ENCODE measurements at regions not wholly inside any gene's neighbourhood (a gene's known extent, or its start where the extent isn't known, plus 50 kb on each side); places are given as distances from the start of the nearest gene placed in this dataset.

- no peaks in the 10 kb centered on the region for H3K9me3 ChIP-seq (ENCODE audit: insufficient read depth, low read depth, low read length)
- H3K27ac ChIP-seq (ENCODE audit: low read depth, low read length), result no peak overlapping the region
- no peak overlapping the region for H2BK12ac ChIP-seq (ENCODE audit: low read length)
- no peak overlapping the region for H3K18ac ChIP-seq (ENCODE audit: low read length)
- H3K4me2 ChIP-seq (ENCODE audit: low read length), result no peak overlapping the region
- no peaks in the 10 kb centered on the region for H3K79me2 ChIP-seq (ENCODE audit: control insufficient read depth, insufficient read depth, low read length, poor library complexity)
- no peak overlapping the region for H2BK5ac ChIP-seq (ENCODE audit: low read depth, low read length, poor library complexity)
- H3K9ac ChIP-seq (ENCODE audit: low read length), result no peak overlapping the region
- DNase-seq, result no peak
- no peak overlapping the region for H2AFZ ChIP-seq (ENCODE audit: insufficient read depth, low read length, poor library complexity)
- H3K23ac ChIP-seq (ENCODE audit: low read length), result no peak overlapping the region
- H2BK120ac ChIP-seq (ENCODE audit: insufficient read depth, low read length, poor library complexity), result no peak overlapping the region
- no peak overlapping the region for H2AK5ac ChIP-seq (ENCODE audit: low read length)
- H4K12ac ChIP-seq (ENCODE audit: low read depth, low read length), result no peak overlapping the region
- WGBS (ENCODE audit: extremely low coverage, insufficient coverage, insufficient read length), result no CpG with 5 or more reads among the region's 2 CpGs
- H3K27me3 ChIP-seq (ENCODE audit: insufficient read depth, low read length), result no peaks in the 10 kb centered on the region
- H3K4ac ChIP-seq (ENCODE audit: low read depth, low read length), result no peak overlapping the region
- H3K4me3 ChIP-seq (ENCODE audit: low read depth, low read length), result no peak overlapping the region
- no peak overlapping the region for H4K8ac ChIP-seq (ENCODE audit: low read depth, low read length)
- H3K4me1 ChIP-seq (ENCODE audit: control insufficient read depth in 1 of 2, insufficient read depth in 2 of 2, low read length in 2 of 2), result no peaks in the 10 kb centered on the region
- H4K91ac ChIP-seq (ENCODE audit: low read depth, low read length), result no peak overlapping the region
- no peak overlapping the region for H3K14ac ChIP-seq (ENCODE audit: low read length)
- H3K79me1 ChIP-seq (ENCODE audit: low read length), result no peaks in the 10 kb centered on the region
- no peaks in the 10 kb centered on the region for H3K36me3 ChIP-seq (ENCODE audit: control insufficient read depth in 1 of 2, insufficient read depth in 2 of 2, low read length in 2 of 2)
These were observed 981.1 kb upstream of the AGA start for GRCh38 chr4:178423366-178423765.

GRCh38 chr4:178426871-178427270 is 984.6 kb upstream of the AGA start:
- H4K8ac ChIP-seq (ENCODE audit: low read depth, low read length), result no peak overlapping the region
- H3K36me3 ChIP-seq (ENCODE audit: control insufficient read depth in 1 of 2, insufficient read depth in 2 of 2, low read length in 2 of 2), result no peaks in the 10 kb centered on the region
- no peak overlapping the region for H3K14ac ChIP-seq (ENCODE audit: low read length)
- no peak overlapping the region for H3K4ac ChIP-seq (ENCODE audit: low read depth, low read length)
- no peak overlapping the region for H4K12ac ChIP-seq (ENCODE audit: low read depth, low read length)
- H2AK5ac ChIP-seq (ENCODE audit: low read length), result no peak overlapping the region
- H3K4me1 ChIP-seq (ENCODE audit: control insufficient read depth in 1 of 2, insufficient read depth in 2 of 2, low read length in 2 of 2), result no peaks in the 10 kb centered on the region
- WGBS (ENCODE audit: extremely low coverage, insufficient coverage, insufficient read length), result no CpG with 5 or more reads among the region's 3 CpGs
- no peaks in the 10 kb centered on the region for H3K9me3 ChIP-seq (ENCODE audit: insufficient read depth, low read depth, low read length)
- no peak overlapping the region for H3K18ac ChIP-seq (ENCODE audit: low read length)
- no peaks in the 10 kb centered on the region for H3K79me1 ChIP-seq (ENCODE audit: low read length)
- H2BK120ac ChIP-seq (ENCODE audit: insufficient read depth, low read length, poor library complexity), result no peak overlapping the region
- no peak overlapping the region for H3K9ac ChIP-seq (ENCODE audit: low read length)
- H4K91ac ChIP-seq (ENCODE audit: low read depth, low read length), result no peak overlapping the region
- no peak overlapping the region for H2AFZ ChIP-seq (ENCODE audit: insufficient read depth, low read length, poor library complexity)
- no peak overlapping the region for H3K4me2 ChIP-seq (ENCODE audit: low read length)
- no peak for DNase-seq
- no peak overlapping the region for H3K23ac ChIP-seq (ENCODE audit: low read length)
- no peak overlapping the region for H2BK5ac ChIP-seq (ENCODE audit: low read depth, low read length, poor library complexity)
- no peaks in the 10 kb centered on the region for H3K27me3 ChIP-seq (ENCODE audit: insufficient read depth, low read length)
- no peak overlapping the region for H2BK12ac ChIP-seq (ENCODE audit: low read length)
- no peaks in the 10 kb centered on the region for H3K79me2 ChIP-seq (ENCODE audit: control insufficient read depth, insufficient read depth, low read length, poor library complexity)
- no peak overlapping the region for H3K27ac ChIP-seq (ENCODE audit: low read depth, low read length)
- H3K4me3 ChIP-seq (ENCODE audit: low read depth, low read length), result no peak overlapping the region

GRCh38 chr4:178427663-178428062 is 985.4 kb upstream of the AGA start:
- Histone ChIP-seq H3K4me3 (ENCODE audit: low read depth, low read length) (no peak overlapping the region), H3K18ac (ENCODE audit: low read length) (no peak overlapping the region), H3K27me3 (ENCODE audit: insufficient read depth, low read length) (no peaks in the 10 kb centered on the region), H2BK5ac (ENCODE audit: low read depth, low read length, poor library complexity) (no peak overlapping the region), H3K4me2 (ENCODE audit: low read length) (no peak overlapping the region), H3K9me3 (ENCODE audit: insufficient read depth, low read depth, low read length) (no peaks in the 10 kb centered on the region), H3K79me1 (ENCODE audit: low read length) (no peaks in the 10 kb centered on the region), H3K79me2 (ENCODE audit: control insufficient read depth, insufficient read depth, low read length, poor library complexity) (no peaks in the 10 kb centered on the region), H3K23ac (ENCODE audit: low read length) (no peak overlapping the region), H3K14ac (ENCODE audit: low read length) (no peak overlapping the region), H2AFZ (ENCODE audit: insufficient read depth, low read length, poor library complexity) (no peak overlapping the region), H3K9ac (ENCODE audit: low read length) (no peak overlapping the region), H3K27ac (ENCODE audit: low read depth, low read length) (no peak overlapping the region), H2BK120ac (ENCODE audit: insufficient read depth, low read length, poor library complexity) (no peak overlapping the region), H3K4ac (ENCODE audit: low read depth, low read length) (no peak overlapping the region), H2AK5ac (ENCODE audit: low read length) (no peak overlapping the region), H4K91ac (ENCODE audit: low read depth, low read length) (no peak overlapping the region), H4K8ac (ENCODE audit: low read depth, low read length) (no peak overlapping the region), H2BK12ac (ENCODE audit: low read length) (no peak overlapping the region), H3K4me1 (ENCODE audit: control insufficient read depth in 1 of 2, insufficient read depth in 2 of 2, low read length in 2 of 2) (no peaks in the 10 kb centered on the region), H3K36me3 (ENCODE audit: control insufficient read depth in 1 of 2, insufficient read depth in 2 of 2, low read length in 2 of 2) (no peaks in the 10 kb centered on the region), H4K12ac (ENCODE audit: low read depth, low read length) (no peak overlapping the region)
- DNase-seq, result no peak
- no CpG with 5 or more reads among the region's 2 CpGs for WGBS (ENCODE audit: extremely low coverage, insufficient coverage, insufficient read length)

DNA sequence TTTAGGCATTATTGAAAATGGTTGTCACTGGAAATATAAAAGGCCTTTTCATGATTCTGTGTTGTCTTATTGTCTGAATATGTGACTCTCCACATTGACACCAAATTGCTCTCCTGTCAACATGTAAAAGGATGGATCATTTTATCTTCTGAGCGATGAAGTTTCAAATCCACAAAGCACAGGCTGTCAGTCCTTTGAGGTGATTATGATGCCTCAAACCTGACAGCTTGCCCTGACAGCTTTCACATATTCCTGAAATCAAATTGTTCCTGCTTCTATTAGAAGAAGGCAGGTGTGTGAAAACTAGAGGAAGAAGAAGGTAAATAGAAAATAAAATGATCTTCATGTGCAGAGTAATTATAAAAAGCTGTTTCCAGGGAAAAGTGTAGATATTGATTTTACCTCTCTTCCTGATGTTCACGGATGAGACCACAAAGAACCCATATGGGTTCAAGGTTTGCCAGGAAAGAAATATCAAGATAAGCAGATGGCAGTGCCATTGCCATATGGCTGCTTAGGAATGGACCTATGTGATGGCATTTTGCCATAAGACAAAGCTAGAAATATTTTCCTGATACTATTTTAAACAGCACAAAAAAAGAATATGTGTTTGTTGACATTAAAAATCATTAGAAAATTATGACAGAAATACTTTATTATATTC is 1006.3 kb upstream of the AGA start:
- Histone ChIP-seq H2BK12ac (ENCODE audit: low read length) (no peak overlapping the region), H3K9ac (ENCODE audit: low read length) (no peak overlapping the region), H3K36me3 (ENCODE audit: control insufficient read depth in 1 of 2, insufficient read depth in 2 of 2, low read length in 2 of 2) (no peaks in the 10 kb centered on the region), H3K27me3 (ENCODE audit: insufficient read depth, low read length) (no peaks in the 10 kb centered on the region), H4K12ac (ENCODE audit: low read depth, low read length) (no peak overlapping the region), H3K4me2 (ENCODE audit: low read length) (no peak overlapping the region), H3K9me3 (ENCODE audit: insufficient read depth, low read depth, low read length) (no peaks in the 10 kb centered on the region), H4K91ac (ENCODE audit: low read depth, low read length) (no peak overlapping the region), H4K8ac (ENCODE audit: low read depth, low read length) (no peak overlapping the region), H3K79me2 (ENCODE audit: control insufficient read depth, insufficient read depth, low read length, poor library complexity) (no peaks in the 10 kb centered on the region), H3K18ac (ENCODE audit: low read length) (no peak overlapping the region), H2AK5ac (ENCODE audit: low read length) (no peak overlapping the region), H3K23ac (ENCODE audit: low read length) (no peak overlapping the region), H3K79me1 (ENCODE audit: low read length) (no peaks in the 10 kb centered on the region), H3K27ac (ENCODE audit: low read depth, low read length) (no peak overlapping the region), H3K4ac (ENCODE audit: low read depth, low read length) (no peak overlapping the region), H3K14ac (ENCODE audit: low read length) (no peak overlapping the region), H2AFZ (ENCODE audit: insufficient read depth, low read length, poor library complexity) (no peak overlapping the region), H2BK120ac (ENCODE audit: insufficient read depth, low read length, poor library complexity) (no peak overlapping the region), H3K4me1 (ENCODE audit: control insufficient read depth in 1 of 2, insufficient read depth in 2 of 2, low read length in 2 of 2) (no peaks in the 10 kb centered on the region), H3K4me3 (ENCODE audit: low read depth, low read length) (no peak overlapping the region), H2BK5ac (ENCODE audit: low read depth, low read length, poor library complexity) (no peak overlapping the region)
- no peak for DNase-seq
- no CpG with 5 or more reads among the region's 2 CpGs for WGBS (ENCODE audit: extremely low coverage, insufficient coverage, insufficient read length)
